ENCODE measurements at regions not wholly inside any gene's neighbourhood (a gene's known extent, or its start where the extent isn't known, plus 50 kb on each side); places are given as distances from the start of the nearest gene placed in this dataset.

- Mint-ChIP-seq H3K27me3 (ENCODE audit: low read depth) (no peaks in the 10 kb centered on the region; the same call in 1 of the 2 replicates), H3K27ac (no peak overlapping the region), H3K4me1 (peaks cover 11% of the 10 kb centered on the region), H3K36me3 (peaks cover 7% of the 10 kb centered on the region; the same call in 1 of the 2 replicates), H3K9me3 (peaks cover 16% of the 10 kb centered on the region), H3K4me3 (no peak overlapping the region)
- DNase-seq (ENCODE audit: low spot score) (no peak), ATAC-seq (no peak)
- no peak for TF ChIP-seq STAT6 (CRISPR knock-in tag; conservative IDR thresholded peaks at IDR 0.05; ENCODE audit: low read depth)
- TF ChIP-seq TP53 (CRISPR knock-in tag; IDR thresholded peaks at IDR 0.05): no peak
- TF ChIP-seq, protein P1, sequence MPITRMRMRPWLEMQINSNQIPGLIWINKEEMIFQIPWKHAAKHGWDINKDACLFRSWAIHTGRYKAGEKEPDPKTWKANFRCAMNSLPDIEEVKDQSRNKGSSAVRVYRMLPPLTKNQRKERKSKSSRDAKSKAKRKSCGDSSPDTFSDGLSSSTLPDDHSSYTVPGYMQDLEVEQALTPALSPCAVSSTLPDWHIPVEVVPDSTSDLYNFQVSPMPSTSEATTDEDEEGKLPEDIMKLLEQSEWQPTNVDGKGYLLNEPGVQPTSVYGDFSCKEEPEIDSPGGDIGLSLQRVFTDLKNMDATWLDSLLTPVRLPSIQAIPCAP (CRISPR knock-in tag; IDR thresholded peaks at IDR 0.05): no peak
- TF ChIP-seq, protein P2, sequence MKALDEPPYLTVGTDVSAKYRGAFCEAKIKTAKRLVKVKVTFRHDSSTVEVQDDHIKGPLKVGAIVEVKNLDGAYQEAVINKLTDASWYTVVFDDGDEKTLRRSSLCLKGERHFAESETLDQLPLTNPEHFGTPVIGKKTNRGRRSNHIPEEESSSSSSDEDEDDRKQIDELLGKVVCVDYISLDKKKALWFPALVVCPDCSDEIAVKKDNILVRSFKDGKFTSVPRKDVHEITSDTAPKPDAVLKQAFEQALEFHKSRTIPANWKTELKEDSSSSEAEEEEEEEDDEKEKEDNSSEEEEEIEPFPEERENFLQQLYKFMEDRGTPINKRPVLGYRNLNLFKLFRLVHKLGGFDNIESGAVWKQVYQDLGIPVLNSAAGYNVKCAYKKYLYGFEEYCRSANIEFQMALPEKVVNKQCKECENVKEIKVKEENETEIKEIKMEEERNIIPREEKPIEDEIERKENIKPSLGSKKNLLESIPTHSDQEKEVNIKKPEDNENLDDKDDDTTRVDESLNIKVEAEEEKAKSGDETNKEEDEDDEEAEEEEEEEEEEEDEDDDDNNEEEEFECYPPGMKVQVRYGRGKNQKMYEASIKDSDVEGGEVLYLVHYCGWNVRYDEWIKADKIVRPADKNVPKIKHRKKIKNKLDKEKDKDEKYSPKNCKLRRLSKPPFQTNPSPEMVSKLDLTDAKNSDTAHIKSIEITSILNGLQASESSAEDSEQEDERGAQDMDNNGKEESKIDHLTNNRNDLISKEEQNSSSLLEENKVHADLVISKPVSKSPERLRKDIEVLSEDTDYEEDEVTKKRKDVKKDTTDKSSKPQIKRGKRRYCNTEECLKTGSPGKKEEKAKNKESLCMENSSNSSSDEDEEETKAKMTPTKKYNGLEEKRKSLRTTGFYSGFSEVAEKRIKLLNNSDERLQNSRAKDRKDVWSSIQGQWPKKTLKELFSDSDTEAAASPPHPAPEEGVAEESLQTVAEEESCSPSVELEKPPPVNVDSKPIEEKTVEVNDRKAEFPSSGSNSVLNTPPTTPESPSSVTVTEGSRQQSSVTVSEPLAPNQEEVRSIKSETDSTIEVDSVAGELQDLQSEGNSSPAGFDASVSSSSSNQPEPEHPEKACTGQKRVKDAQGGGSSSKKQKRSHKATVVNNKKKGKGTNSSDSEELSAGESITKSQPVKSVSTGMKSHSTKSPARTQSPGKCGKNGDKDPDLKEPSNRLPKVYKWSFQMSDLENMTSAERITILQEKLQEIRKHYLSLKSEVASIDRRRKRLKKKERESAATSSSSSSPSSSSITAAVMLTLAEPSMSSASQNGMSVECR (CRISPR knock-in tag; IDR thresholded peaks at IDR 0.05; ENCODE audit: borderline replicate concordance): no peak
- POLR2A ChIA-PET: no interaction called here
- CTCF ChIA-PET: interaction anchor here (0.6 kb wide), 1 partner anchor 133 kb away, joined by 3 read pairs; the partner anchor contains the start of gene NR3C1
These were observed 132.9 kb upstream of the NR3C1 start for GRCh38 chr5:143536364-143536763.

DNA sequence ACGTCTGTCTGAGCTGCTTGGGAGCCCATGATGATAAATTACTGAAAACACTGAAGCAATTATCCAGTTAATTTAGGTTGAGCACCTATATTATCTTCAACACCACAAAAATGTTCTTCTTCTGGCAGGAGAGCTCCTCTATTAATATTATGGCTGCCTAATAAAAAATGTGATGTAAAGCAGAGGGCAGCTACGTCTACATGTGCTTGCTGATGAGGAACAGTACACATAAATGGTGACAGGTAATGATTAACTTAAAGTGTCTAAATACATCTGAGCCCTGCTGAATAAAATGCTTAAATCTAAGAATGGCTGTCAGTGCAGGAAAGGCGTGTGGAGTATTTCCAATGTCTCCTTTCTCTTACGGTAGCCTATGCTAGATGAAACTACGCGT is 131.3 kb upstream of the NR3C1 start:
- CTCF ChIA-PET: no interaction called here
- Mint-ChIP-seq H3K27me3 (ENCODE audit: low read depth) (no peaks in the 10 kb centered on the region; the same call in 1 of the 2 replicates), H3K36me3 (peaks cover 6% of the 10 kb centered on the region; the same call in 1 of the 2 replicates), H3K4me3 (no peak overlapping the region), H3K27ac (no peak overlapping the region), H3K4me1 (no peaks in the 10 kb centered on the region), H3K9me3 (peaks cover 19% of the 10 kb centered on the region)
- no peak for DNase-seq (ENCODE audit: low spot score)
- no peak for ATAC-seq
- POLR2A ChIA-PET: no interaction called here
- no peak for TF ChIP-seq ELF4 (CRISPR knock-in tag; IDR thresholded peaks at IDR 0.05; ENCODE audit: low read depth)
- TF ChIP-seq ATF2 (CRISPR knock-in tag; IDR thresholded peaks at IDR 0.05; ENCODE audit: borderline replicate concordance, low read depth): no peak
- no peak for TF ChIP-seq ZNF232 (CRISPR knock-in tag; IDR thresholded peaks at IDR 0.05)
- TF ChIP-seq ZNF219 (CRISPR knock-in tag; IDR thresholded peaks at IDR 0.05; ENCODE audit: borderline replicate concordance): no peak
- TF ChIP-seq SOX15 (CRISPR knock-in tag; IDR thresholded peaks at IDR 0.05): no peak
- no peak for TF ChIP-seq CREB1 (CRISPR knock-in tag; IDR thresholded peaks at IDR 0.05)
- no peak for TF ChIP-seq MYBL2 (CRISPR knock-in tag; IDR thresholded peaks at IDR 0.05)
- TF ChIP-seq, protein P3, sequence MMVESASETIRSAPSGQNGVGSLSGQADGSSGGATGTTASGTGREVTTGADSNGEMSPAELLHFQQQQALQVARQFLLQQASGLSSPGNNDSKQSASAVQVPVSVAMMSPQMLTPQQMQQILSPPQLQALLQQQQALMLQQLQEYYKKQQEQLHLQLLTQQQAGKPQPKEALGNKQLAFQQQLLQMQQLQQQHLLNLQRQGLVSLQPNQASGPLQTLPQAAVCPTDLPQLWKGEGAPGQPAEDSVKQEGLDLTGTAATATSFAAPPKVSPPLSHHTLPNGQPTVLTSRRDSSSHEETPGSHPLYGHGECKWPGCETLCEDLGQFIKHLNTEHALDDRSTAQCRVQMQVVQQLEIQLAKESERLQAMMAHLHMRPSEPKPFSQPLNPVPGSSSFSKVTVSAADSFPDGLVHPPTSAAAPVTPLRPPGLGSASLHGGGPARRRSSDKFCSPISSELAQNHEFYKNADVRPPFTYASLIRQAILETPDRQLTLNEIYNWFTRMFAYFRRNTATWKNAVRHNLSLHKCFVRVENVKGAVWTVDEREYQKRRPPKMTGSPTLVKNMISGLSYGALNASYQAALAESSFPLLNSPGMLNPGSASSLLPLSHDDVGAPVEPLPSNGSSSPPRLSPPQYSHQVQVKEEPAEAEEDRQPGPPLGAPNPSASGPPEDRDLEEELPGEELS (CRISPR knock-in tag; IDR thresholded peaks at IDR 0.05): no peak
- TF ChIP-seq ZNF281 (CRISPR knock-in tag; IDR thresholded peaks at IDR 0.05): no peak
- TF ChIP-seq TCF7 (CRISPR knock-in tag; IDR thresholded peaks at IDR 0.05; ENCODE audit: low read depth): no peak
- TF ChIP-seq GABPB1 (CRISPR knock-in tag; IDR thresholded peaks at IDR 0.05): no peak
- TF ChIP-seq OVOL2 (CRISPR knock-in tag; IDR thresholded peaks at IDR 0.05; ENCODE audit: borderline replicate concordance): no peak
- TF ChIP-seq, protein P4, sequence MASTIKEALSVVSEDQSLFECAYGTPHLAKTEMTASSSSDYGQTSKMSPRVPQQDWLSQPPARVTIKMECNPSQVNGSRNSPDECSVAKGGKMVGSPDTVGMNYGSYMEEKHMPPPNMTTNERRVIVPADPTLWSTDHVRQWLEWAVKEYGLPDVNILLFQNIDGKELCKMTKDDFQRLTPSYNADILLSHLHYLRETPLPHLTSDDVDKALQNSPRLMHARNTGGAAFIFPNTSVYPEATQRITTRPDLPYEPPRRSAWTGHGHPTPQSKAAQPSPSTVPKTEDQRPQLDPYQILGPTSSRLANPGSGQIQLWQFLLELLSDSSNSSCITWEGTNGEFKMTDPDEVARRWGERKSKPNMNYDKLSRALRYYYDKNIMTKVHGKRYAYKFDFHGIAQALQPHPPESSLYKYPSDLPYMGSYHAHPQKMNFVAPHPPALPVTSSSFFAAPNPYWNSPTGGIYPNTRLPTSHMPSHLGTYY (CRISPR knock-in tag; IDR thresholded peaks at IDR 0.05): no peak
- TF ChIP-seq, protein P5, sequence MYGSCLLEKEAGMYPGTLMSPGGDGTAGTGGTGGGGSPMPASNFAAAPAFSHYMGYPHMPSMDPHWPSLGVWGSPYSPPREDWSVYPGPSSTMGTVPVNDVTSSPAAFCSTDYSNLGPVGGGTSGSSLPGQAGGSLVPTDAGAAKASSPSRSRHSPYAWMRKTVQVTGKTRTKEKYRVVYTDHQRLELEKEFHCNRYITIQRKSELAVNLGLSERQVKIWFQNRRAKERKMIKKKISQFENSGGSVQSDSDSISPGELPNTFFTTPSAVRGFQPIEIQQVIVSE (CRISPR knock-in tag; IDR thresholded peaks at IDR 0.05; ENCODE audit: borderline replicate concordance): no peak
